NCI-H345 (cell line): ENCODE measurements at regions not wholly inside any gene's neighbourhood (a gene's known extent, or its start where the extent isn't known, plus 50 kb on each side); places are given as distances from the start of the nearest gene placed in this dataset.
"Not testable (repeated sequence)": the region's sequence is repeated elsewhere in the genome, so short reads cannot be mapped to it uniquely, and the experiment has no call there.

Experiments used
- DNase-seq: peaks from one replicate; lab custom pipeline; 2025; lab: John Stamatoyannopoulos, UW

- DNase-seq = no peak
These were observed 251.4 kb downstream of the HS3ST3B1 start for GRCh38 chr17:14552306-14552705.

DNA sequence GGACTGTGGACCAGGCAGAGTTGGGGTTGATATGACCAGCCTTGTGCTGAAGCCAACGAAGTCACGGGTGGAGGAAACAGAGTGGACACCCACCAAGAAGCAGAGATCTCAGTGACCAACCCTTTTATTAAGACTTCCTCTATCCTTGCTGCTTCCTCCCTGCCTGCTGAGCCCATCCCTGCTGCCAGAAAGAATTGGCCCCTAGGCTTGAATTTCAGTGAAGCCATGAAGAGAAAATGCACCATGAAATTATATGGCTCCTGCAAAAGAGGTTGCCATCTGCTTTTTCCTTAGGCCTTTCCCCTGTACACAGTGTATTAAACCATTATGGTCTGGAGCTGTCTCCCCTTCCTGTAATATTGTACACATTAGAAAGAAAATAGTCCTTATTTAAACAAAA lies 246.7 kb downstream of the HS3ST3B1 start:
- no peak for DNase-seq

- no peak for DNase-seq
These were observed 246.1 kb downstream of the HS3ST3B1 start for GRCh38 chr17:14547016-14547415.

- no peak for DNase-seq
These were observed 244.4 kb downstream of the HS3ST3B1 start for GRCh38 chr17:14545156-14545906.

- no peak for DNase-seq
These were observed 240.8 kb downstream of the HS3ST3B1 start for GRCh38 chr17:14541714-14542113.

DNA sequence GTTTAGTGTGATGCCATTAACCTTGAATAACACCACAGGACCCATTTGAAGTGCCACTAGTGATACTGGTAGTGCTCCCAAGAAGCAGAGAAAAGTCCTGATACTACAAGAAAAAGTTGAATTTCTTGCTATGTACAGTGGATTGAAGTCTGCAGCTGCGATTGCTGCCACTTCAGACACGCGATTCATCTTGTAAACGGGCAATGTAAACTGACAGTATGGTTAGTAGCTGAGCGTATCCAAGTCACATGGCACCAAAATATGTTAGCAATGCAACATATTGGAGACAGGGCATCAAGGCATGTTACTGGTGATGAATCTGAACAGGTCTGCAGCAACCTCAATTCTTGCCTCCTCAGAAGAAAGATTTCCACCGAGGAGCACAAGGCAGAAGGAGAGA lies 238.9 kb downstream of the HS3ST3B1 start:
- no peak for DNase-seq

DNA sequence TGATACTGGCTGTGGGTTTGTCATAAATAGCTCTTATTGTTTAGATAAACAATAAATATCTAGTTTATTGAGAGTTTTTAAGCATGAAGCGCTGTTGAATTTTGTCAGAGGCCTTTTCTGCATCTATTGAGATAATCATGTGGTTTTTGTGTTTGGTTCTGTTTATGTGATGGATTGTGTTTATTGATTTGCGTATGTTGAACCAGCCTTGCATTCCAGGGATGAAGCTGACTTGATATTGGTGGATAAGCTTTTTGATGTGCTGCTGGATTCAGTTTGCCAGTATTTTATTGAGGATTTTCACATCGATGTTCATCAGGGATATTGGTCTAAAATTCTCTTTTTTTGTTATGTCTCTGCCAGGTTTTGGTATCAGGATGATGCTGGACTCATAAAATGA lies 231.4 kb downstream of the HS3ST3B1 start:
- not testable (repeated sequence) for DNase-seq

- no peak for DNase-seq
These were observed 224.9 kb downstream of the HS3ST3B1 start for GRCh38 chr17:14525551-14526455.

DNA sequence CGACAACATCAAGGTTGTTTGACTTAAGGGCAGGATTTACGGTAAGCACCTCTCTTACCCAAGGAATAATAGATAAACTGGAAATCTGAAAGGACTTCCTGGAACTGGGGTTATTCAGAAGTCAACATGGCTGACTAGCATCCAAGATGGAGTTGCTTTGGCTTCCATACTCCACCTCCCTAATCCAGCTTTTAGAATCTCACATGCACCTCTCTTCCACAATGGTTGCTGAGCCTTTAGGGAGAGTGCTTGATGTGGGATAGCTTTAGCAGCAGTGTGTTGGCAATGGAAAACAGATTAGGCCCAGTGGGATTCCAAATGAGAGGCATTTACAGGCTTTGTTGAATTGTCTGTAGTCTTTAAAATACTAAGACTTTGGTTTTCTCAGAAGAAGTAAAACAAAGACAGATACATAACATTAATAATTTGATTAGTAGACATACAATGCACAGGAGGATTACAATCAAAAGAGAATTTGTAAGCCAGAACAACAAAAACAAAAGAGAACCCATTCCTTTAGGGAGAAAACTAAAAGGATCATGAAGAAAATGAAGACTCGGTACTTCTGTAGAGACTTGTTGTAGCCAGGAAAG lies 222.0 kb downstream of the HS3ST3B1 start:
- DNase-seq = no peak

GRCh38 chr17:14518919-14519318 lies 218.0 kb downstream of the HS3ST3B1 start:
- not testable (repeated sequence) for DNase-seq

- DNase-seq = no peak
These were observed 214.1 kb downstream of the HS3ST3B1 start for GRCh38 chr17:14514973-14515372.

- no peak for DNase-seq
These were observed 213.0 kb downstream of the HS3ST3B1 start for GRCh38 chr17:14513835-14514234.

- DNase-seq = no peak
These were observed 209.3 kb downstream of the HS3ST3B1 start for GRCh38 chr17:14510136-14510535.

DNA sequence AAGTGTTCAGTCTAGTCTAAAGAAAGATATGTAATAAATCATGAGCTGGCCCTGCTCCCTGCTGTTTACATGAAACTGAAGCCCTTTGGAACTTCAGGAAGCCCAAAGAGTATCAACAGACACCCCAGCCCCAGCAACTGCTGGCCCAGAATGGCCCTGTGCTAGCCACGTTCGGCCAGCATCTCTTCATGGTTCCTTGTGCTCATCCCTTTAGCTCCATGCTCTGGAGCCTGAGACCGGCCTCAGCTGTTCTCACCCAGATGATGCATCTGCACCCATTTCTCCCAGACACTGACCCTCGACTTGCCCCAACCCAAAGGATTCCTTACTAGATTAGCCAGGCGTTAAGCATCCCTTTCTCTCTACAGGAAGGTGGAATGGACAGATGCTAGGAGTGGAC lies 207.3 kb downstream of the HS3ST3B1 start:
- no peak for DNase-seq

DNA sequence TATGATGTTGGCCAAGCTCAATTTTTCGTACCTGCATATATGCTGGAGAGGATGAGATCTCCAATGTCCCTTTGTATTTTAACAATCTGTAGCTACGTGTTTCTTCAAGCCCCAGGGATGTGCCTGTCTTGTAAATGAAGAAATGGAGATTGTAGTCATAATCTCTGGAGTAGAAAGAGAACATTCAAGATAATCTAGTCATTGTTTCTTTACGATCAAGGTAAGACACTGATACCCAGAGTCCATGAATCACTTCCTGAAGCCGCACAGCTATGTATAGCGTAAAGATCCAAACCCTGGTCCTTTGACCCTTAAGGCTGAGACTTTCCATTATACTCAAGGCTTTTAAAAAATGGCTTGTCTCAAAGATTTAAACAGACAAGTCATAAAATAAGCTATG lies 205.5 kb downstream of the HS3ST3B1 start:
- DNase-seq = no peak

DNA sequence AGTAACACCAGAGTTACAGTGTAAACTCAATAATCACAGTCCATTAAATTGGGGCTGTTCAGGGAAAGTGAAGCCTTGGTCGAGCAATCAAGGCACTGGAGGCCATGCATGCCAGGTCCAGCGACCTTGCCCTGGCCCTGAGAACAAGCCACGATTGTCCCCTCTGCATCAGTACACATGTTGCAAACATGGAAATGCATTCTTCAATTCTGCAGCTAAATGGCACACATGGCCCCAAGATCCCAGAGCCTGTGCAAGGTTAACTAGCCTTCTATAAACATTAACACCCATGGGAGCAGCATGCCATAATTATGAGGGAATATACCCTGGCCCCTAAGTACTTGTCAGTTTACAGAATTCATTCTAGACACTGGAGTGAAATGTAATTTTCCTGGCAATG lies 204.7 kb downstream of the HS3ST3B1 start:
- DNase-seq = no peak

DNA sequence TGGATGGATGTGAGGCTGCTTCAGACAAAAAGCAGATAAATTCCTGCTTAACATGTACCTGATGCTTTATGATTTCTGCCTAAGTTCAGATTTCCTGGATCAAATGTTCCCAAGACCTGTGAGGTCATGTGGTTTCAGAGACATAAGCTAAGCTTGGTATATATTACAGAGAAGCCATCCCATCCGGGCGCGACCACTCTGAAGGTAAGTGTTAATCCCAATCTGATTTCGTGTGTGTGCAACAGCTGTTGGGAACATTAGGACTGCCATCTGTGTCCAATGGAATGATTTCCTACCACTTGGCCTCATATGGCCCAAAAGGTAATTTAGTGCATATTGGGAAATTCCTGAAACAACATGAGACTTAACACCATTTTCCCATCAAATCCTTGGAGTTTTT lies 199.1 kb downstream of the HS3ST3B1 start:
- DNase-seq = no peak

DNA sequence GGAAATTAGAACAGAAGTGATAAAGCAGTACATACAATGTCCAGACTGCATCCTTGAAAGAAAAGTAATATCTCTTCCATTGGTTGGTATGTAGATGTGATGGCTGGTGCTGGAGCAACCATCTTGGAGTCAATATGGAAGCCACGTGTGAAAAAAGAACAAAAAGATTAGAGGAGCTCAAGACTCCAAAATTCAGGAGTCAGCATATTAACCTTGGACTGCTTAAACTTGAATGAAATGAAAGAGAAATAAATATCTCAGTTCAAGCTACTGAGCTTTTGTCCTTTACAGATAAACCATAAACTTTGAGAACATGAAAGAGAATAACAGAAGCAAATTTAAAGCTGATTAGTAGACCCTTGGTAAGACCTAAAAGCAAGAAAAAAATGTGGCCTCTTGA lies 197.9 kb downstream of the HS3ST3B1 start:
- no peak for DNase-seq

- DNase-seq = no peak
These were observed 193.3 kb downstream of the HS3ST3B1 start for GRCh38 chr17:14494161-14494560.

GRCh38 chr17:14489986-14490385 lies 189.1 kb downstream of the HS3ST3B1 start:
- no peak for DNase-seq

GRCh38 chr17:14488958-14489550 lies 188.2 kb downstream of the HS3ST3B1 start:
- DNase-seq = no peak

- DNase-seq = no peak
These were observed 186.2 kb downstream of the HS3ST3B1 start for GRCh38 chr17:14487068-14487467.
